ENCODE measurements at regions not wholly inside any gene's neighbourhood (a gene's known extent, or its start where the extent isn't known, plus 50 kb on each side); places are given as distances from the start of the nearest gene placed in this dataset.

DNA sequence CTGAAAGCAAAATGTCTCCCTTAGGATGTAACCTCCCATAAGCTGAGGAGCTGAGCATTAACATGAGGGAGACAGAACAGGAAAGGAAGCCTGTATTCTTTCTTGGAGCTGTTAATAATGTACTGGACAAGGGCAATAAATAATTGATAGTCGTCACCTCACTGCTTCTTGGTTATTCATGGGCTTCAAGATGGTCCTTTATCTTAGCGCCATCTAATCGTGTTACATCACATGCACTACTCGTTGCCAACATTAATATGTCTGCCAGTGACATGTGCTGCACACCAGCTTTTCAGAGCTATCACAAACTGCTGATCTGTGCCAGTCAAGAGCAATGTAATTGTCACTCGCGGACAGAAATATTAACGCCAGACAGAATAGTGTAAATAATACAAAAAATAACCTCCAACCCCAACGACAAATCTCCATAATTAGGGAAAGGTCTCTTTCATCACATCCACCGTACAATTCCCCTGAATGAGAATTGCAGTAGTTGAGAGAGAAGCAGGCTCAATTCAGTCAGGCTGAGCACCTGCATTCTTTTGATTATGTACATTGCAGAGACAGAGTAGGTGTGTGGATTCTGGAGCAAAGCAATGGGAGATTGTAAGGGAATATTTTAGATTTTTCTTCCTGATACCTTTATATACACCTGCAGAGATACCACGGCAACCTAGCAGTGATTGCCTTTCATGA, 267.1 kb downstream of the SPATA31D1 start:
- H2AFZ ChIP-seq (ENCODE audit: low read depth, low read length): no peak overlapping the region
- H4K20me1 ChIP-seq (ENCODE audit: insufficient read depth): no peaks in the 10 kb centered on the region
- TF ChIP-seq EP300 (conservative IDR thresholded peaks at IDR 0.05; ENCODE audit: poor library complexity, severe bottlenecking): peak; percentile 85
- peak; percentile 44 for TF ChIP-seq POLR2AphosphoS5 (IDR thresholded peaks at IDR 0.05)
- TF ChIP-seq RAD21 (conservative IDR thresholded peaks at IDR 0.05): no peak
- no peaks in the 10 kb centered on the region for H3K9me3 ChIP-seq (ENCODE audit: low read length)
- H3F3A ChIP-seq (ENCODE audit: insufficient read depth, low read length, poor library complexity, severe bottlenecking): no peaks in the 10 kb centered on the region
- no peaks in the 10 kb centered on the region for H3K36me3 ChIP-seq (ENCODE audit: insufficient read depth, low read length)
- H3K27ac ChIP-seq (ENCODE audit: low read length): peak overlapping the region; percentile 35
- peak overlapping the region; percentile 22 for H3K4me2 ChIP-seq (ENCODE audit: low read length)
- no peaks in the 10 kb centered on the region for H3K79me2 ChIP-seq (replicated peaks; ENCODE audit: insufficient read depth, low read length)
- H3K9me2 ChIP-seq (ENCODE audit: insufficient read depth, low read length): no peaks in the 10 kb centered on the region
- no peaks in the 10 kb centered on the region for H3K27me3 ChIP-seq (ENCODE audit: insufficient read depth, low read depth, low read length)
- H3K4me3 ChIP-seq (ENCODE audit: low read length): peak overlapping the region; percentile 11
- H3K9ac ChIP-seq (ENCODE audit: low read length): no peak overlapping the region

DNA sequence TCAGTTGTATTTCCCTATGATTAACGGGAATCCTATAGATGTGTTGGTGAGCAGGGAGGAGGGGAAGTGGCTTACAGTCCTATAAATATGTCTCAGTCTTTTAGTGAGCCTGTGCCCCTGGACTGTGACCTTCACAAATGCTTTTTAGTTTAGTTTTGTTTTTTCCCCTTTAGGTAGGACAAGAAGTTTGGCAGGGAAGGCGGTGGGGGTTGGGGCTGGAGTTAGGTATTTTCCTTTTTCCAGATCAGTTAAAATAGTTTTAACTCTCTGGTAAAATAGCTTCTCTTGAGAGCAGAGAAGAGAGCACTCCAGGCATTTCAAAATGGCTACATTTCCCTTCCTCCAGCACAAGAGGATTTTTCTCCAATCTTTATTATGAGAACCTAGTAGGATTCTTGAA, 272.1 kb downstream of the SPATA31D1 start:
- no peaks in the 10 kb centered on the region for H3K36me3 ChIP-seq (ENCODE audit: insufficient read depth, low read length)
- no peak overlapping the region for H3K4me3 ChIP-seq (ENCODE audit: low read length)
- TF ChIP-seq TAF1 (IDR thresholded peaks at IDR 0.05; ENCODE audit: low read depth) (no peak), MXI1 (conservative IDR thresholded peaks at IDR 0.05; ENCODE audit: poor library complexity, severe bottlenecking) (no peak), SMC3 (conservative IDR thresholded peaks at IDR 0.05; ENCODE audit: poor library complexity) (no peak), POLR2AphosphoS5 (IDR thresholded peaks at IDR 0.05) (no peak), EZH2 (IDR thresholded peaks at IDR 0.05; ENCODE audit: borderline replicate concordance, insufficient read depth, low read length, poor library complexity, severe bottlenecking) (no peak), EP300 (conservative IDR thresholded peaks at IDR 0.05; ENCODE audit: poor library complexity, severe bottlenecking) (no peak), RAD21 (conservative IDR thresholded peaks at IDR 0.05) (no peak)
- TF ChIP-seq, protein P1, sequence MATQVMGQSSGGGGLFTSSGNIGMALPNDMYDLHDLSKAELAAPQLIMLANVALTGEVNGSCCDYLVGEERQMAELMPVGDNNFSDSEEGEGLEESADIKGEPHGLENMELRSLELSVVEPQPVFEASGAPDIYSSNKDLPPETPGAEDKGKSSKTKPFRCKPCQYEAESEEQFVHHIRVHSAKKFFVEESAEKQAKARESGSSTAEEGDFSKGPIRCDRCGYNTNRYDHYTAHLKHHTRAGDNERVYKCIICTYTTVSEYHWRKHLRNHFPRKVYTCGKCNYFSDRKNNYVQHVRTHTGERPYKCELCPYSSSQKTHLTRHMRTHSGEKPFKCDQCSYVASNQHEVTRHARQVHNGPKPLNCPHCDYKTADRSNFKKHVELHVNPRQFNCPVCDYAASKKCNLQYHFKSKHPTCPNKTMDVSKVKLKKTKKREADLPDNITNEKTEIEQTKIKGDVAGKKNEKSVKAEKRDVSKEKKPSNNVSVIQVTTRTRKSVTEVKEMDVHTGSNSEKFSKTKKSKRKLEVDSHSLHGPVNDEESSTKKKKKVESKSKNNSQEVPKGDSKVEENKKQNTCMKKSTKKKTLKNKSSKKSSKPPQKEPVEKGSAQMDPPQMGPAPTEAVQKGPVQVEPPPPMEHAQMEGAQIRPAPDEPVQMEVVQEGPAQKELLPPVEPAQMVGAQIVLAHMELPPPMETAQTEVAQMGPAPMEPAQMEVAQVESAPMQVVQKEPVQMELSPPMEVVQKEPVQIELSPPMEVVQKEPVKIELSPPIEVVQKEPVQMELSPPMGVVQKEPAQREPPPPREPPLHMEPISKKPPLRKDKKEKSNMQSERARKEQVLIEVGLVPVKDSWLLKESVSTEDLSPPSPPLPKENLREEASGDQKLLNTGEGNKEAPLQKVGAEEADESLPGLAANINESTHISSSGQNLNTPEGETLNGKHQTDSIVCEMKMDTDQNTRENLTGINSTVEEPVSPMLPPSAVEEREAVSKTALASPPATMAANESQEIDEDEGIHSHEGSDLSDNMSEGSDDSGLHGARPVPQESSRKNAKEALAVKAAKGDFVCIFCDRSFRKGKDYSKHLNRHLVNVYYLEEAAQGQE (IDR thresholded peaks at IDR 0.05; ENCODE audit: borderline replicate concordance): no peak
- TF ChIP-seq, protein P2, sequence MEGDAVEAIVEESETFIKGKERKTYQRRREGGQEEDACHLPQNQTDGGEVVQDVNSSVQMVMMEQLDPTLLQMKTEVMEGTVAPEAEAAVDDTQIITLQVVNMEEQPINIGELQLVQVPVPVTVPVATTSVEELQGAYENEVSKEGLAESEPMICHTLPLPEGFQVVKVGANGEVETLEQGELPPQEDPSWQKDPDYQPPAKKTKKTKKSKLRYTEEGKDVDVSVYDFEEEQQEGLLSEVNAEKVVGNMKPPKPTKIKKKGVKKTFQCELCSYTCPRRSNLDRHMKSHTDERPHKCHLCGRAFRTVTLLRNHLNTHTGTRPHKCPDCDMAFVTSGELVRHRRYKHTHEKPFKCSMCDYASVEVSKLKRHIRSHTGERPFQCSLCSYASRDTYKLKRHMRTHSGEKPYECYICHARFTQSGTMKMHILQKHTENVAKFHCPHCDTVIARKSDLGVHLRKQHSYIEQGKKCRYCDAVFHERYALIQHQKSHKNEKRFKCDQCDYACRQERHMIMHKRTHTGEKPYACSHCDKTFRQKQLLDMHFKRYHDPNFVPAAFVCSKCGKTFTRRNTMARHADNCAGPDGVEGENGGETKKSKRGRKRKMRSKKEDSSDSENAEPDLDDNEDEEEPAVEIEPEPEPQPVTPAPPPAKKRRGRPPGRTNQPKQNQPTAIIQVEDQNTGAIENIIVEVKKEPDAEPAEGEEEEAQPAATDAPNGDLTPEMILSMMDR (IDR thresholded peaks at IDR 0.05; ENCODE audit: poor library complexity, severe bottlenecking): no peak
- H3F3A ChIP-seq (ENCODE audit: insufficient read depth, low read length, poor library complexity, severe bottlenecking): no peaks in the 10 kb centered on the region
- H3K27ac ChIP-seq (ENCODE audit: low read length): no peak overlapping the region
- H4K20me1 ChIP-seq (ENCODE audit: insufficient read depth): no peaks in the 10 kb centered on the region
- H2AFZ ChIP-seq (ENCODE audit: low read depth, low read length): no peak overlapping the region
- H3K9me3 ChIP-seq (ENCODE audit: low read length): no peaks in the 10 kb centered on the region
- H3K4me2 ChIP-seq (ENCODE audit: low read length): no peak overlapping the region
- no peaks in the 10 kb centered on the region for H3K9me2 ChIP-seq (ENCODE audit: insufficient read depth, low read length)
- H3K79me2 ChIP-seq (replicated peaks; ENCODE audit: insufficient read depth, low read length): no peaks in the 10 kb centered on the region
- H3K9ac ChIP-seq (ENCODE audit: low read length): no peak overlapping the region
- H3K27me3 ChIP-seq (ENCODE audit: insufficient read depth, low read depth, low read length): no peaks in the 10 kb centered on the region
